HG02798 (cell line): ENCODE measurements at regions not wholly inside any gene's neighbourhood (a gene's known extent, or its start where the extent isn't known, plus 50 kb on each side); places are given as distances from the start of the nearest gene placed in this dataset.

ENCODE experiments used
- ATAC-seq: cut with Tn5 transposase; IDR thresholded peaks from one replicate; pipeline ENCODE4 v1.9.1; 2021; ENCODE audit warnings: mild to moderate bottlenecking; ENCODE audit not compliant: unreplicated experiment, poor library complexity

DNA sequence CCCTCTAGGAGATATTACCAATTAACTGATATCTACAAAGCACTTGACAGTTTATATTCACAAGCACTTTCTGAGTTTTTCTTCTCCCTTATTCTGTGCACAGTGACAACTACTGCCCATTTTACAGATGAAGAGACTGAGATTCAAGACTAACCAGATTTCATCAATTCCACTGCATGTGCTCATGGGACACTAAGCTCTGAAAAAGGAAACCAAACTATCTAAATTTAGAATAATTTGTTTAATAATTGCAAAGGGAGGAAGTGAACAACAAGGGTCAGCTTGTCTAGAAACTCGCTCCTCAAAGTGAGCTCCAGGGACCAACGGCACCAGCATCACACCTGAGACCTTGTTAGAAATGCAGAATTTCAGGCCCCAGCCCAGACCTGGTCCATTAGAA, 50.8 kb upstream of the MYLIP start:
- ATAC-seq, result peak; percentile 65

DNA sequence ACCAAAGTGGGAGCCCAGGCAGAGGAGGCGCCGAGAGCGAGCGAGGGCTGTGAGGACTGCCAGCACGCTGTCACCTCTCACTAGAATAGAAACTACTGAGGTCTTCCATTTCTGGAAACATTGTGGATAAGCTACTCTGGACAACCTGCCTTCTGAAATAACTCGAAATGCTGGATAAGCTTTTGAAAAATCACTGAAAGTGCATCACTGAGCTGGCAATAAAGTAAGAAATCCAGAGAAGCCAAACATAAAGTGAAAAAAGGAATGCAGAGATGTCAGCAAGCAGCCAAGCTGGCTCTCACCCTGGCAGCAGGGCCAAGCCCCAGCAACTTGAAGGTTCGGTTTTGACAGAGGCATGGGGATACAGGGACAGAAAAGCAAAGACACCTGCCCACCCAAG, 59.2 kb upstream of the MYLIP start:
- no peak for ATAC-seq

DNA sequence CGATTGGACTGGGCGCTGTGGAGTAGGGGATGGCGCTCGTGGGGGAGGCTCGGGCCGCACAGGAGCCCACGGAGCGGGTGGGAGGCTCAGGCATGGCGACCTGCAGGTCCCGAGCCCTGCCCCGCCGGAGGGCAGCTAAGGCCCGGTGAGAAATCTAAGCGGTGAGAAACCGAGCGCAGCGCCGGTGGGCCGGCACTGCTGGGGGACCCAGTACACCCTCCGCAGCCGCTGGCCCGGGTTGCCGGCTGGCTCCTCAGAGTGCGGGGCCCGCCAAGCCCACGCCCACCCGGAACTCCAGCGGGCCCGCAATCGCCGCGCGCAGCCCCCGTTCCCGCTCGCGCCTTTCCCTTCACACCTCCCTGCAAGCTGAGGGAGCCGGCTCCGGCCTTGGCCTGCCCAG, 59.7 kb upstream of the MYLIP start:
- ATAC-seq, result no peak

DNA sequence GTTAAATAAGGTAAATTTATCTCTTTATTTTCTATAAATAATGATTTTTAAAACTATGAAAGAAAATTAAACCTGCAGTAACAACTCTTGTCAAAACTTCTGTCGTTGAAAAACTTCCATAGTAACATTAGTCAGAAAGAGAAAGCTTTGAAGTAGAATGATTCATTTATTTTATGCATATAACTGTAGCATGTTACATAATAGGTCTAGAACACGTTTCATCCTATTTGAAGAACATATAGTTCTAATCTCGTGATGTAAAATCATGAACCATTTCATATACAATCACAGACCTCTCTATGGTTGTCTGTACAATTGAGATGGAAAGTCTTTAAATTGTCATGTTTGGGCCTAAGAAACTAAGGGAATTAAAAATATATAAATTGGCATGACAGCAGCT, 61.3 kb upstream of the MYLIP start:
- no peak for ATAC-seq

DNA sequence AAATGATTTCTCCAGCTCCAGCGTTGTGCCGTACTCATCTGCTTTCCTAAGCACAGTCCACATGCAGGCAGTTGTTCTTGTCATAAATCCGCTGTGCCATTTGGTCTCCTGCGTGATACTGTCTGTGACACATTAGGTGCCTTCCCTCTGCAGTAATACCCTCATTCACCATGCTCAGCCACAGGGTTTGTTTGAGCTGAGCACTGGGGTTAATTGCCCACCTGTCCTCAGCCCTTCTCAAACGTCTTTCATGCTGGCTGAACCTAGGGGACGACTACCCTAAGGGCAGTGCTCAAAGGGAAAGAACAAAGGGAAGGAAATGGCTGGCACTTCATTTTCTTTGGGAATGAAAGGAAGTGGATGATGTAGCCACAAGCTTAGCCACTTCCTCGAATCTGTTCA, 64.2 kb upstream of the MYLIP start:
- no peak for ATAC-seq

DNA sequence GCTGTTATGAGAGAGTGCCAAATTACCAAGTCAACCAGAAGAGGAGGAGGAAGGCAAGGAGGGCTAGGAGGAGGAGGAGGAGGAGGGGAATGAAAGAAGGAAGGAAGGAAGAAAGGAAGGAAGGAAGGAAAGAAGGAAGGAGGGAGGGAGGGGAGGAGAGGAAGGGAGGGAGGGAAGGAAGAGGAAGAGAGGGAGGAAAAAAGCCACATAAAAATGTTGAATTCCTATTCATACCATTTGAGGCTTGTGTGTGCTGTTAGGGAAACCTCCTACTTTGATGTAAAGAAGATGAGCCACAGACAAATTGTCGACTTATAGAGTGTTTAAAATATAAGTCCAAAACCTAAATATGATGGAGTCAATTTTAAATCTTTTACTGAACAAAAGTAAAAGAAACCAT, 65.3 kb upstream of the MYLIP start:
- ATAC-seq, result no peak

DNA sequence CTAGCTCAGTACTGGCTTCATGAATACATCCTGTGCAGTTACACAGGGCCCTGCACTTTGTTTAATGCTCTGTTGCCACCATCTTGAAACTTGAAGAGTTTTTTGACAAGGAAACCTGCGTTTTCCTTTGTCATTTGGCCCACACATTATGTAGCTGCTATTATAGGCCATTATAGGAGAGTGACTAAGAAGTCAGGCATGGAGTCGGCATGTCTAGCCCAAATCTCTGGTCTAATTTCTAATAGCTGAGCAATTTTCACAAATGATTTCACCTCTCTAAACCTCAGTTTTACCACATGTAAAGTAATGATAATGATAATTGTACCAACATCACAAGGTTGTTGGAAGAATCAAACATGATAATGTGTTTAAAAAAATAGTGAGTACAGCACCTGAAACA, 67.1 kb upstream of the MYLIP start:
- no peak for ATAC-seq

DNA sequence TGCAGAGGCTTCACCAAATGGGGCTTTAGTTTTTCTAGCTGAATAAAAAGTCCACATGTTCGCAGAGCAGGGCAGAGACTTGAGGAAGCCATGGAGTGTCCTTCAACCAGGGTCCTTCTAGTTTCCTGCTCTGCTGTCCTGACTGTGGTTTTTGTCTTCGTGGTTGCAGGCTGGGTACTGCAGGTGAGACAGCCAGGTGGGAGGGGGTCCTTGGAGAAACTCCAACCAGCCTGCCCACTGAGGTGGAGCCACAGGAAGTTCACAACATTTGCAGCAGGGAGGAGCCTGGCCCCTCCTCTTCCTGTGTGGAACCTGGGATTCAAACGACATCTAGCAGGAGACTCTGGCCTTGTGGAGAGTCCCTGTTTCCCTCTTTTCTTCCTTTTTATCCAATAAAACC, 68.8 kb upstream of the MYLIP start:
- no peak for ATAC-seq

DNA sequence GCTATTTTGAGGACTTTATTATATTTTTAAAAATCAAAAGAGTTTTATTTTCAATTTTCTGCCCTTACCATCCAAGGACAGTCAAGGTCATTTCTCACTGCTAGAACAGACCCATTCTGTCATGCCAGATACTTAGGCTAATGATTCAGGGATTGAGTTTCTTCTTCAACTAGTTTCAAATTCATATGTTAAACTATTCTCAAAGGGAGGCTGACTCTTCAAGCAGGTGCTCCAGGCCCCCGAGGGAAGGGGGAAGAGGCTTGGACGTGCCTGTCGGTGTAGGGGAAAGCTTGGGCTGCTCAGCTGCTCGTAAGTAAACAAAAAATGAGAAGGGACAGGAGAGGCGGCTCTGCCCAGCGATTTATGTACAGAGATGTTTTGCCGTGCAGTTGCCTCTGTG, 69.4 kb upstream of the MYLIP start:
- ATAC-seq, result no peak

DNA sequence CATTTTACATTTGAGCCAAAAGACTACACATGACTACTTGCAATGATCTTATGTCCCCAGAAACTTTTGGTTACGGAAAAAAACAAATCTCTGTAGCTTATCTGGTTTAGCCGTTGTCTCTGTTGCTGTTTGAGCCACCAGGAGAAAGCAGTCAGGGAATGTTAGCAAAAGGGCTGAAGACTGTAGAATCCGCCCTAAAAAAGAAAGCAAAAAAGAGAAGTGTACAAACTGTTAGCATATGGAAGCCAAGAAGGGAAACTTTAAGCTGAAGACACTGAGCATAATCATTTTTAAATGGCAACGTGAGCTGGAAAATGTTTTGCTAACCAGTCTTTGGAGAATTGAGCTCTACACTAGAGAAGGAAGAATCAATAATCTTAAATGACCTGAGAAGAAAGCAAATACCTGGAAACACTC, 69.9 kb upstream of the MYLIP start:
- ATAC-seq, result no peak

DNA sequence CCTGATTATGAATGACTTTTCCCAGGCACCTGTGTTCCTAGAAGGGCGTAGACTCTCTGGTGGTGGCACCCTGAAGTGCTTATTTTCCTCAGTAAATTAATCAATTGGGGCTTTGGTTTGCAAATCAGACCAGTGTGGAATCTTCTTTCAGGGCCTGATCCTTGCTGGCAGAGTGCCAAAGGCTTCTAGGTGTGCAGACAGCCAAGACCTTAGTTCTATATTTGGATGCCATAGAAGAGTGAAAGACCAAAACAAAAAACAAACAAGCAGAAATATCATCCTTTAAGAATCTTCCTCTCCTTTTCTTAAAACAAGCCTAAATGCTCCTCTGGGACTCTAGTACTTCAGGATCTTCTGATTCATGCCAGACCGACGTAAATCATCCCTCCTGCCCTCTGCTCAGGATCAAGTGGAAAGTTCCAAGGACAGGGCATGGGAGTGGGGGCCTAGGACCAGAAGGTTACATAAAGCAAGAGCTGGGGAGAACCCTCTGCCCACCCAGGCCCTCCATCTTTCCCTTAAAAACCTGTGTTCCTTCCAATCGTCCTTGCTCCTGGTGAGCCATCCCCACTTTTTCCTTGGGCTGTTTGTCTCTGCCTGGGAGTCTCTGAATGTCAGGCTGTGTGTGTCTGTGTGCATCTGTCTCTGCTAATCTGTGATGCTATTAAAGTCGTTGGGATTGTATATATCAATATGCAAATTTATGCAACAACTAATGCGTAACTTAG, 70.5 kb upstream of the MYLIP start:
- no peak for ATAC-seq

DNA sequence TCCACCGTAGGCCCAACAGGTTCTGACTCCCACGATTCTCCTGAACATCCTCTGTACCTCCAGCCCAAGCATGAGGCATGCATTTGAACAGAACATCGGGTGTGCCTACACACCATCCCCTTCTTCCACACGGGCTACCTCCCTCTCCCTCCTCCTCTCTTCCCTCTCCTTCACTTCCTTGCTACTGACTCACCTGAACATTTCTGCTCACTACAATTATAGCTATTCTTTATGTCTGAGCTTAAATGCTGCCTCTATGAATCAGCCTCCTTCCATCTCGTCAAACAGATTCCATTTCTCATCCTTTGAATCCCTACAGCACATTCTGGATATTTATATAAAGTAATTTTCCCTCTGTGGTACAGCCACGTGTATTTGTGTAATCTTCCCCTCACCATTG, 71.4 kb upstream of the MYLIP start:
- no peak for ATAC-seq

DNA sequence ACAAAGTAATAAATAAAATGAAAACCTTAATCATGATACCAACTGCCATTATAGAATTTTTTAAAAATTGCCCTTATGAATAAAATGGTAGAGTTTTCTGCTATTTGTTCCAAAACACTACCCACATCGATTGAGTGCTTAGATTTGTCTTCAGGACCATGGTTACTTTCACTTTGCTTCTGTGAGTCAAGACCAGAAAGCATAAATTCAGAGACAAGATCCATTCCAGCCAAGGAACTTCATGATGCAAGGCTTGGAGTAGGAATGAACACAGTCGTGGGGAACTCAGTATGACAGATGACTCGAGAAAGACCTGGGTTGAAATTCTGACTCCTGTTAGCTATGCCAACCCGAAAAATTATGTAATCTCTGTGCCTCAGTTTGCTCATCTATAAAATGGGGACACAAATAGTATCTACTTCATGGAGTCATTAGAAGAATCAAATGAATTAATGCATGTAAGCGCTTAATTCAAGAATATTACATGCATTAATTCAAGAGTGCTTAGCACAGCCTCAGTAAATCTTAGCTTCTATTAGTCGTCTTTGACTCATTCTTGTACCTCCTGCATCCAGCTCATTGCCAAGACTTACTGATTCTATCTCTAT, 72.5 kb upstream of the MYLIP start:
- no peak for ATAC-seq

DNA sequence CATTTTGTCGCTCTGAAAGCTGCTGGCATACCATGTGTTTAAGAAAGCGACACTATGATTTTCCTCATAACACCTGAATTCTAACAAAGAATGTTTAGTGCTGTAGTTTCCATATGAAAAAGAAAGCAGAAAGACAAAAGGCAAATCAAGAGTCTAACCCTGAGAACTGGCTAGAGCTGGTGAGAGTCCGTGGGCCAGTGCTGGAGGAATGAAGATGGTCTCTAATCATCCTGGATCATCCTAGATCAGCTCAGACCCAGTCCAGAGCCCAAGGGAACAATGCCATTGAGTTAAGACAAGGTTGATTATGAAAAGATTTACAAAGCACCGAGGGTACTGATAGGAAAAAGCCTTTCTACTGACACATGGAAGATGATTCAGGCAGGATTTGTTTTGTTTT, 73.0 kb upstream of the MYLIP start:
- ATAC-seq, result no peak

DNA sequence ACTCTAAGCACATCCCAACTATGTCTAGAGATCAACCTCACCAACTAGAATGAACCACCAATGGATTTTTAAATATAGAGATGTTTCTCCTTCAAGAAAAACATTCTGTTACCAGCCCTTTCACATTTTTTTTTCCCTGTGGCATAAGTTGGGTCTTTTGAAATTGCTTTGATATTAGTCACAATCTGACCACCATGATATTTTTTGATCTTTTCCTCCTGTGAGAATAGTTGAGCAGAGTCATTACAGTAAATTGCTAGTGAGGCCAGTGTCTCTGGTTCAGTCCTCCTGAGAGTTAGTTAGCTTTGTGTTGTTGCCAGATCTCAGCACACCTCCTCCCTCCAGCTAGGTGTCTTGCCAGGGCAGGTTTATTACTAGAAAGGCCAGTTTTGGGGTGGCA, 79.7 kb upstream of the MYLIP start:
- no peak for ATAC-seq

DNA sequence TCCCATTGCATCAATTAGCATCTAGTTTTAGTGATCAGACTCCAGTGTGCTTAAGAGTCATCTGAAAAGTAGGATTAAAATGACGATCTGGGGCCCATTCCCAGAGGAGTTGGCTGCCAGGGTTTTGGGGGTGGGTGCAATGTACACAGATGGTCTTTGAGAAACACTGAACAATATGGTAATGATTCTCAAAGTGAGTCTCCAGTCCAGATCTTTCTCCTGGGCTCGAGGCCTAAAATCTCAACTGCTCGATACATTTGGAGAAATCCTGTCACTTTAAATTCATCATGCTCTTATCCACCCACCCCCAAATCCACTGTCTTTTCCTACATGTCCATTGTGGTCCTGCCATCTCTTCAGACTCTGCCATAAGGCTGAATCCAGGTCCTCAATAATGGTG, 80.7 kb upstream of the MYLIP start:
- no peak for ATAC-seq

DNA sequence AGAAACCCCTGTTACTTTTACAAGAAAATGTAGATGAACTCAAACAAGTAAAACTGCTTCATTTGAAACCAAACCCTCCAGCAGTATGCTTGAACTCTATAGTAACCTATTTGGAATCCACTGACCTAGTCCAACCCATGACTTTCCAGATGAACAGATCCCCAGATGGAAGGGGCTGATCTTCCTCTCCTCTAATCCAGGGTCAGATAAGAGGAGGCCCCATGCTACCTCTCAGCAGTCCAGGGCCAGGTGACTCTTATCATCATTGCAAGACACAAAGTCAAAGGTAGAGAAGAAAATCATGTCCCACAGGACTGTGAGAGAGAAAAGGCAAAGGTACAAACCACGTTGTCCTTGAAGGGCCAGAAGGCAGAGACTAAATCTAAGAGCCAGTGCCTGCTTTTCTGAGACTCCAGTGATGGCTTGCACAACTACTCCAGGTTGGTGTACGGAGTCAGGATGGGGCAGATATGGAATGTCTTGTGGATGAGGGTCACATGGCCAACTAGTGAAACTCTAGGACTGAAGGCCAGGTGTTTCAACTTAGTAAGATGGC, 81.4 kb upstream of the MYLIP start:
- ATAC-seq, result no peak

DNA sequence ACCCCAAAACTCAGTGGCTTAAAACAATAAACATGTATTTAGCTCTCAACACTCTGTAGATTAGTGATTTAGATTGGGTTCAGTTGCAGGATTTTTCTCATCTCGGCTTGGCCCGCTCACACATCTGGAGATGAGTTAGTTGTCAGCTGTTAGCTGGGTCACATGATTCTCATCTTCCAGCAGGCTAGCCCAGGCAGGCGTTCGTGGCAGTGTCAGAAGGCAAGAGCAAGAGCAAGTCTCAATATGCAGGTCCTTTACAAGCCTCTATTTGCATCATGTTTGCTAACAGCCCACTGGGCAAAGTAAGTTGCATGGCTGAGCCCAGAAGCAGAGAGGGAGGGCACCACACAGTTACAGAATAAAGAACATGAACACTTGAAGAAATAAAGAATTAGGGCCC, 83.6 kb upstream of the MYLIP start:
- no peak for ATAC-seq

DNA sequence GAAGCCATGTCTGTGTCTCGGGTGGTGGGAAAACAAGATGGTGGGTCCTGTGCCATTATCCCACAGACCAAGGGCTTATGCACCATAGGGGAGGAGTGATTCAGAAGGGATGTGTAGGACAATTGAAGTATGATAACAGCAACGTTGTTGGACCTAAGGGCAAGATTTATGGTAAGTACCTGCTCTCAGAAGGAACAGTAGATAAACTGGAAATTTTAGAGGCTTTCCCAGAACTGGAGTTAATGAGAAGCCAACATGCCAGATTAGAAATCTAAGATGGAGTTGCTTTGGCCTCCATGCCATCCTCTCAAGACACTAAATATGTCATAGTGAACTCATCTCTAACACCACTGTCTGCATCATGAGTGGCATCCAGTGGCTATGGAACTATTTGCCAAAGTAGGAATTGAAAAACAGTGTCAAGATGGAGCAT, 84.7 kb upstream of the MYLIP start:
- no peak for ATAC-seq

DNA sequence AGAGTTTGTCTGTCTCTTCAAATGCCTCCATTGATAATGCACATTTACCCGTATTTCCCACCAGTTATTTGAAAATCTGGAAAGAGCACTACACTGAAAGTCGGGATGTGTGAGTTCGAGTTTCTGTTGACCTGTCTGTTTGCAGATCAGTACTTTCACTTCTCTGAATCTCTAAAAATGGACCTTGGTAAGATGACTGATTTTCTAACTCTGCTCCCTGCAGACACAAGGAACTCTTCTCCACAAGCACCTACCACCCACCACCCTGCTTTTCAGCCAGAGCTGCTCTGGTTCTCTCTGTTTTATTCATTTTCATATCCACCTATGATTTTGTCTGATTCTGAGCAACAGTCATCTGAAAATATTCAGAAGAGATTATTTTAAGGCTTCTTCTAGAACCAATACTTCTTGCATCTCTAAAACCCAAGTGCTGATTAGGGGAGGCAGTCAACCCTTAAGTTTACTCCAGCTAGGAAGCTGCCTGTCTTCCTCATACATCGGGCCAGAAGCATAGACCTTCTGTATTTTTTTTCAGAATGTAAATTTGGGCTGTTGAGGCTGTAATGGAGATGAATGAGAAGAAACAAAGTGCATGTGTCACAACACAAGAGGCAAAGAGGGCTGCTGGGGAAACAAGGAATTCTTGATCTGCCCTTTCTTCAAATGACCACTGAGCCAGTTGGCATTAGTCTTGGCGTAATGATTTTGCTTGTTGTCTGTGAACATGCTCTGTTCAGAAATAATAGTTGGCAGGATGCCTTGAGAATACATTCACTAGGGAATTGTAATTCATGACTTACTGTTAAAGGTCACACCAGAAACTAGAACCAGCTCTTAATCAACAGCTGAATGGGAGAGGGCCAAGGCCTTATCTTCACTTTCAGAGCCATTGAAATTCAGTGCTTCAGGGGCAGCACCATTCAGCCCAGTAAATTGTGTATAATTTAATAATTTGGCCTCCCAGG, 85.4 kb upstream of the MYLIP start:
- peak; percentile 68 for ATAC-seq

DNA sequence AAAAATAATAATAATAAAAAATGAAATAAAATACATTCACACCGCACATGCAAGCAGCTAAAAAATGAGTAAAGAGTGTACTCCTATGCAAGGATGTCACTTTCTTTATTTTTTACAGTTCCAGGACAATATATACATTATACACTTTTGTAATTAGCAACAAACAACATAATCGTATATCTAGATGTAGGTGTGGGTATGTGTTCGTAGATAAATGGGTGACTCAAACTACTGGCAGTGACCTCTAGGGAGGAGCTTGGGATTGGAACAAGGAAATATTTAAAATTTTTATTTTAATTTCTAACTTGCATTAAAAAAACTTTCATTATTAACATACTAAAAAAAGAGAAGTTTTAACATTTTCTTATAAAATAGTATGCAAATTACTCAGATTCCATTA, 86.1 kb upstream of the MYLIP start:
- no peak for ATAC-seq
